ENCODE measurements at regions not wholly inside any gene's neighbourhood (a gene's known extent, or its start where the extent isn't known, plus 50 kb on each side); places are given as distances from the start of the nearest gene placed in this dataset.
"Not testable (repeated sequence)": the region's sequence is repeated elsewhere in the genome, so short reads cannot be mapped to it uniquely, and the experiment has no call there.

- peak; percentile 26 for DNase-seq (ENCODE audit: low read depth)
Measured at GRCh38 chr10:16116404-16117304, 256.3 kb upstream of the MINDY3 start.

GRCh38 chr10:16117305-16117695 lies 257.0 kb upstream of the MINDY3 start:
- DNase-seq (ENCODE audit: low read depth), result no peak

DNA sequence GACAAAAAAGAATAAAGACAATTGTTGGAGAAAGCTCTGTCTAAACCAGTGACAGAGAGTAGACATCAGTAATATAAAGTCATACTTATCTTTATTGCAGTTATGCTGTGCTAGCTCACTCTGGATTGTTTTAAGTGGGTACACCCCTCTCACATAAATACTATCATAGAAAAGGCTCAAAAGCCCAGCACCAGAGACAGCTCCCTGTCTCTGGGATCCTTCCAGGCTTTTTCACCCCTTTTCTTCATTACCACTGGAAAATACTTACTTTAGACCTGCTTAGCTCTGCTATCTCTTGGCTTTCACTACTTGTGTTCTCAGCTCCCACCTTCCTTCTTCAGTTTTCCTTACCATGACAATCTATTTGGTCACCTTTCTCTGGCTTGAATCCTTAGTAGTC lies 259.1 kb upstream of the MINDY3 start:
- no peak for DNase-seq (ENCODE audit: low read depth)

GRCh38 chr10:16120563-16120962 lies 260.3 kb upstream of the MINDY3 start:
- no peak for DNase-seq (ENCODE audit: low read depth)

GRCh38 chr10:16141499-16141898 lies 281.2 kb upstream of the MINDY3 start:
- no peak for DNase-seq (ENCODE audit: low read depth)

GRCh38 chr10:16146993-16147392 lies 286.7 kb upstream of the MINDY3 start:
- no peak for DNase-seq (ENCODE audit: low read depth)

GRCh38 chr10:16155834-16156233 lies 281.0 kb upstream of the PTER start:
- no peak for DNase-seq (ENCODE audit: low read depth)

DNA sequence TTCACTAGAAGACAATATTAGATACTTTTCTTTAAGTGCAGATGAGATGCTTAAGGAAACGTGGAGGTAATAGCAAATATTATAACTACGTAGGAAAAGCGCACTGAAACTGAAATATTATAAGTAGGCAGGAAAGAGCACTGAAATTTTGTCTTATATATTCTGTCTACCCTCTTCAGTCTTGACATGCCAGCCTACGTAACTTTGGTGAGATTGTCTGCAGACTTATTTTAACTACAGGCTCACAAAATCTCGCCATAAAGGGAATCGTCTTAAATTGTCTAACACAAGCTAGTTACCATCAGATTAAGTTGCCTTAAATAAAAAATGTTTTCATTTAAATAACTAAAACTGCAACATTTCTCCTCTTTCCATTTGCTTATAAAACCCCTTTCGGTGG lies 280.1 kb upstream of the PTER start:
- DNase-seq (ENCODE audit: low read depth), result no peak

GRCh38 chr10:16165067-16165466 lies 271.7 kb upstream of the PTER start:
- not testable (repeated sequence) for DNase-seq (ENCODE audit: low read depth)

DNA sequence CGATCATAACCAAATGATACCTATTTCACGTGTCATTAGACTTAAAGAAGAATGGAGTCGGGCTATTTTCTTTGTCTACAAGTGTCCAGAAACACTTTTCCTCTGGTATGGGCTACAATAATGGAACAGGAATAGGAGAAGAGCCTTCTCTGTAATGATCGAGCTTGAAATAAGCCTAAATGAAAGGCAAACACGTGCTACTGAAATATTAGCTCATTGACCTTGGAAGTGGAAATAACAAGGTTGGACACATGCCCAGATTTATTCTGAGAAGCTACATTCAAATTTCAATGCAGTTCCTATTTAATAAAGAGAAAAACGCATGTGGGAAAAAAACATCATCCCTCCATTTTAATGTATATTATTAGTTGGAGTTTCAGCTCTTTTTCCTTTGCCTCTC lies 254.7 kb upstream of the PTER start:
- no peak for DNase-seq (ENCODE audit: low read depth)

DNA sequence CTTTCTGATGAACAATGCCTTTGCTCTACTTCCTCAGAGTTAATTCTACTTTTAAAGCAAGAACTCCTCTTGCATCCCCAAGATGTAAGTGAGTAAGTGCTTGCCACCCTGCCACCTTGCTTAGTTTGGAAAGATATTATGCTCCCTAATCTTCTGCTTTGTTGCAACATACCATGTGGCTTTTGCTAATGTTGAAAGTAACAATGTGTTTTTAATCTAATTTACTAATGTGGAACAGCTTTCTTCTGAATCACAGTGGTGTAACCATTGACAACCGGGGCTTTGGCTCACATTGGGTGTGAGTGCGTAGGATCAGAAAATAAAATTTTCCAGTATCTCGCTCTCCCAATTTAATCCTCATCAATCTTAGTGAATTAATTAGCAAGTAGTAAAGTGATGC lies 254.1 kb upstream of the PTER start:
- DNase-seq (ENCODE audit: low read depth), result peak; percentile 3

DNA sequence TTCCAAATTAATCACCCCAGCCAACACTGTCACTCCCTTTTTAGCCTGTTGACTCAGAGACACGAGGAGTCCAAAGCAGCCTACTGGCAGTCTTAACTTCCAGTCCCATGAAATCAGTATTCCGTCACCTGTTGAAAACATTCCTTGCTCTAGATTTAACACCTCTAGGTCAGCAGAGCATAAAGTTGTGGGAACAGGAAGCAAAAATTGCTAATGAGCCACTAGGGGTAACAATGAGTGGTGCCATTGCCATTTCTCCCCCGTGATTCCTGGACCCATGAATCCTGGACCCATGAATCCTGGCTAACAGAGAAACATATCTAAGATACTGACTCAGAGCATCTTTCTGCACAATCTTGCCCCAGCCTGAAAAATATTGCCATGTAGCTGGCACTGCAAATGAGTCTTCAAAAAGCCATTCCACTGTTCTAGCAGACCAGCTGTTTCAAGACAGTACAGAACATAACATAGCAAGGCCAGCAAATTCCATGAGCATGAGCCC lies 252.7 kb upstream of the PTER start:
- no peak for DNase-seq (ENCODE audit: low read depth)

- no peak for DNase-seq (ENCODE audit: low read depth)
Measured at GRCh38 chr10:16184906-16185305, 251.9 kb upstream of the PTER start.

- DNase-seq (ENCODE audit: low read depth), result no peak
Measured at GRCh38 chr10:16186564-16186963, 250.2 kb upstream of the PTER start.

DNA sequence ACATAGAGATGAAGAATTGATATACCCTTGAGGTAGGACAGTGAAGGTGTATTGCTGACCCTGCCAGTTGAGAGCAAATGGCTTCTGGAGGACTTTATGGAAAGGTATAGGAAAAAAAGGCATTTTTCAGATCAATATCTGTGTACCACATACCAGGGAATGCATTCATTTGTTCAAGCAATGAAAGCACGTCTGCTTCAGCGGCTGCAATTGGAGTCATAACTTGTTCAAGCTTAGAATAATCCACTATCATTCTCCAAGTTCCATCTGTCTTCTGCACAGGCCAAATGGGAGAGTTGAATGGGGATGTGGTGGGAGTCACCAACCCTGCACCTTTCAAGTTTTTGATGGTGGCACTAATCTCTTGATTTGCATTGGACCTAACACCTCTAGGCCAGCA lies 249.6 kb upstream of the PTER start:
- no peak for DNase-seq (ENCODE audit: low read depth)

DNA sequence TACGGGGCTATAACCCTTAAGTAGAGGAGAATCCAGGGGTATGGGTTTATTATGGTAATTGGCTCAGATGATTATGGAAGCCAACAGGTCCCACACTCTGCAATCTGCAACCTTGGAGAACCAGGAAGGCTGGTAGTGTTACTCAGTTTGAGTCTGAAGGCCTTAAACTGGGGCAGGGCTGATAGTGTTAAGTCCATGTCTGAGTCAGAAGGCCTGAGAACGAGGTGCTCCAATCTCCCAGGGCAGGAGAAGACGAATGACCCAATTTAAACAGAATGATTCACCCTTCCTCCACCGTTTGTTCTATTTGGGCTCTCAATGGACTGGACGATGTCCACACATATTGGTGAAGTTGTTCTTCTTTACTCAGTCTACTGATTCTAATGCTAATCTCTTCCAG lies 244.5 kb upstream of the PTER start:
- DNase-seq (ENCODE audit: low read depth), result no peak

DNA sequence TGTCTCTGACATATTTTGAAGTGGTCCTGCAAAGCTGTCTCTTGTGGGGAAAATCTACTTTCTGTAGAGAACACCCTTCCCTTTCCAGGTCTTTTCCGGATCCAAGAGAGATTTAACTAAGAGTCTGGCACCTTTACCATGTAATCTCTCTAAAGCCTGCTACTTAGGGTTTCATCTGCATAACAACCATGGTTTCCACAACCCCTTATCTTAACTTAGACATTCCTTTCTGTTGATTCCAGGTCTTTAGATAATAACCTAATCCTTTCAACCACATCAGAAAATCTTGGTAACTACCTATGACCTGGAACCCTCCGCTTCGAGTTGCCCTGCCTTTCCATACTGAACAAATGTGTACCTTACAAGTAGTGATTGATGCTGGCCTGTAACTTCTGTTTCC lies 243.6 kb upstream of the PTER start:
- no peak for DNase-seq (ENCODE audit: low read depth)

GRCh38 chr10:16195178-16195769 lies 241.5 kb upstream of the PTER start:
- DNase-seq (ENCODE audit: low read depth), result no peak

DNA sequence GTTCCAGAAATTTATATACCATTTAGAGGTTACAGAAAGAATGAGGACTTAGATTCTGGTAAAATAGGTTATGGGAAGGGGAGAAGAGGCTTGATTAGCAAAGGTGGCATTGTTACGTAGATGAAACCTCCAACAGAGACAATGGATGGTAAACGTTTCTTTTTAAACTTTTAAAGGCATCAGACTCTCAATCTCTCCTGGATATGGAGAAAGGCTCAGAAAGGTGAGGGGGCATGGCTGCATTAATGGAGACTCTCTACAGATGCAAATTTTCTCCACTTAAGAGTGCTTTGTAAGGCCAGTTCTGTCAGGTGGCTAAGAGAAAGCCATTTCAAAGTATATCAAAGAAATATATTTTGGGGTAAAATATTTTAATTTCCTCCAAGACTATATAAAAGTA lies 240.9 kb upstream of the PTER start:
- no peak for DNase-seq (ENCODE audit: low read depth)

- no peak for DNase-seq (ENCODE audit: low read depth)
Measured at GRCh38 chr10:16199216-16199615, 237.6 kb upstream of the PTER start.

DNA sequence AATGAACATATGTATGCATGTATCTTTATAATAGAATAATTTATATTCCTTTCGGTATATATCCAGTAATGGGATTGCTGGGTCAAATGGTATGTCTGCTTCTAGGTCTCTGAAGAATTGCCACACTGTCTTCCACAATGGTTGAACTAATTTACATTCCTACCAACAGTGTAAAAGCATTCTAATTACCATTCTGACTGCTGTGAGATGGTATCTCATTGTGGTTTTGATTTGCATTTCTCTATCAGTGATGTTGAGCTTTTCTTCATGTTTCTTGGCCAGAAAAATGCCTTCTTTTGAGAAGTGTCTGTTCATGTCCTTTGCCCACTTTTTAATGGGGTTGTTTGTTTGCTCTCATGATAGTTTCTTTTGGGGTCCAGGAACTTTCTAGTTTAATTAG lies 213.2 kb upstream of the PTER start:
- DNase-seq (ENCODE audit: low read depth), result not testable (repeated sequence)

DNA sequence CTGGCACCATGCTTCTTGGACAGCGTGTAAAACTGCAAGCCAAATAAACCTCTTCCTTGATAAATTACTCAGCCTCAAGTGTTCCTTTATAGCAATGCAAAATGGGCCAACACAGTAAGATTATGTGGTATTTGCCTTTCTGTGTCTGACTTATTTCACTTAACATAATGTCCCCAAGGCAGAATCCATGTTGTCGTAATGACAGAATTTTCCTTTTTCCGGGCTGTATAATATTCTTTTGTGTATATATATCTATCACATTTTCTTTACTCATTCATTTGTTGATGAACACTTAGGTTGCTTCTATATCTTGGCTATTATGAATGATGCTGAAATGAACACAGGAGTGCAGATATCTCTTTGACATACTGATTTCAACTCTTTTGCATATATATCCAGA lies 209.1 kb upstream of the PTER start:
- no peak for DNase-seq (ENCODE audit: low read depth)

GRCh38 chr10:16231176-16231575 lies 205.6 kb upstream of the PTER start:
- DNase-seq (ENCODE audit: low read depth), result no peak

Measured in RPMI7951 (cell line).